HCEC 1CT (cell line): ENCODE measurements at regions not wholly inside any gene's neighbourhood (a gene's known extent, or its start where the extent isn't known, plus 50 kb on each side); places are given as distances from the start of the nearest gene placed in this dataset.
A peak's percentile ranks its signal among the peaks of the same experiment; 100 is the strongest.

Source experiments
- DNase-seq: peaks from one replicate; pipeline ENCODE4 v3.0.0-alpha.2; 2017

GRCh38 chr10:3723766-3724165, 61.2 kb downstream of the KLF6 start:
- DNase-seq = no peak

GRCh38 chr10:3720228-3721019, 64.6 kb downstream of the KLF6 start:
- DNase-seq = peak; percentile 67

GRCh38 chr10:3719024-3719843, 65.8 kb downstream of the KLF6 start:
- no peak for DNase-seq

GRCh38 chr10:3716093-3716492, 68.9 kb downstream of the KLF6 start:
- no peak for DNase-seq

GRCh38 chr10:3714967-3715366, 70.0 kb downstream of the KLF6 start:
- DNase-seq = no peak

- DNase-seq = no peak
Measured at GRCh38 chr10:3714531-3714930, 70.5 kb downstream of the KLF6 start.

- no peak for DNase-seq
Measured at GRCh38 chr10:3712707-3713106, 72.3 kb downstream of the KLF6 start.

- DNase-seq = no peak
Measured at GRCh38 chr10:3711918-3712317, 73.1 kb downstream of the KLF6 start.

- no peak for DNase-seq
Measured at GRCh38 chr10:3710764-3711163, 74.2 kb downstream of the KLF6 start.

- no peak for DNase-seq
Measured at GRCh38 chr10:3709456-3710060, 75.5 kb downstream of the KLF6 start.

- DNase-seq = no peak
Measured at GRCh38 chr10:3708852-3709251, 76.2 kb downstream of the KLF6 start.

GRCh38 chr10:3704565-3705325, 80.3 kb downstream of the KLF6 start:
- DNase-seq = no peak

- no peak for DNase-seq
Measured at GRCh38 chr10:3702569-3702968, 82.4 kb downstream of the KLF6 start.

GRCh38 chr10:3702056-3702546, 82.9 kb downstream of the KLF6 start:
- no peak for DNase-seq

- no peak for DNase-seq
Measured at GRCh38 chr10:3701491-3701890, 83.5 kb downstream of the KLF6 start.

- no peak for DNase-seq
Measured at GRCh38 chr10:3700531-3701076, 84.4 kb downstream of the KLF6 start.

GRCh38 chr10:3699916-3700315, 85.1 kb downstream of the KLF6 start:
- no peak for DNase-seq

GRCh38 chr10:3698312-3698711, 86.7 kb downstream of the KLF6 start:
- no peak for DNase-seq

GRCh38 chr10:3693698-3694080, 91.3 kb downstream of the KLF6 start:
- DNase-seq = no peak

- no peak for DNase-seq
Measured at GRCh38 chr10:3693022-3693697, 91.8 kb downstream of the KLF6 start.

GRCh38 chr10:3692387-3692999, 92.5 kb downstream of the KLF6 start:
- no peak for DNase-seq

- no peak for DNase-seq
Measured at GRCh38 chr10:3691482-3691881, 93.5 kb downstream of the KLF6 start.
